GM19438 (cell line): ENCODE measurements at regions not wholly inside any gene's neighbourhood (a gene's known extent, or its start where the extent isn't known, plus 50 kb on each side); places are given as distances from the start of the nearest gene placed in this dataset.

Experiments
- ATAC-seq: cut with Tn5 transposase; IDR thresholded peaks from one replicate; pipeline ENCODE4 v1.9.1; 2021; ENCODE audit warnings: low read depth; ENCODE audit not compliant: unreplicated experiment

DNA sequence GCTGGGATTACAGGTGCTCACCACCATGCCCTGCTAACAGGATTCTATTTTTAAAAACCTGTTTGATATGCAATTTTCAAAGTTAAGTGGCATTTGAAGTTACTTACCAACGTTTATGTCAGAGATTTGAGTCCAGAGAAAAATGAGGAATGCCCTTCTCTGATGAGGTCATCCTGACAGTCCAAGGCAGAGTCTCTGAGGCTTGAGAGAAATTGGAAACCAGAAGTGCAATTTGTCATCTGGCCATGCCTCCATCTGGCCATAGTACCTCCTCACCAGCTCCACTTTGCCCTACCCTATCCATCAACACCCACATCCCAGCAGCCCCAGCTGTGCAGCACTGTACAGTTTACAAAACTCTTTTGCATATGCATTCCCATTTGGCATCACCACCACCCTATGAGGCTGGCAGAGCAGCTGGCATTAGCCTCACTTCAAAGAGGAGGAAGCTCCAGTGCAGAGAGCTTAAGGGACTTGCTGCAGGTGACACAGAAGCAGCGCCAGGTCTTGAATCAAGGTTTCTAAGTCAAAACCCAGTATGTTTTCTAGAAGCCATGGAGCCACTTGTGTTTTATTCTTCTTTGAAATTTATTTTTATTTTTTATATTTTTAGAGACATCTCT lies 54.5 kb upstream of the PDZD8 start:
- no peak for ATAC-seq

GRCh38 chr10:117427356-117427755 lies 52.1 kb upstream of the PDZD8 start:
- no peak for ATAC-seq

GRCh38 chr10:117425974-117426566 lies 50.8 kb upstream of the PDZD8 start:
- ATAC-seq, result peak; percentile 91

DNA sequence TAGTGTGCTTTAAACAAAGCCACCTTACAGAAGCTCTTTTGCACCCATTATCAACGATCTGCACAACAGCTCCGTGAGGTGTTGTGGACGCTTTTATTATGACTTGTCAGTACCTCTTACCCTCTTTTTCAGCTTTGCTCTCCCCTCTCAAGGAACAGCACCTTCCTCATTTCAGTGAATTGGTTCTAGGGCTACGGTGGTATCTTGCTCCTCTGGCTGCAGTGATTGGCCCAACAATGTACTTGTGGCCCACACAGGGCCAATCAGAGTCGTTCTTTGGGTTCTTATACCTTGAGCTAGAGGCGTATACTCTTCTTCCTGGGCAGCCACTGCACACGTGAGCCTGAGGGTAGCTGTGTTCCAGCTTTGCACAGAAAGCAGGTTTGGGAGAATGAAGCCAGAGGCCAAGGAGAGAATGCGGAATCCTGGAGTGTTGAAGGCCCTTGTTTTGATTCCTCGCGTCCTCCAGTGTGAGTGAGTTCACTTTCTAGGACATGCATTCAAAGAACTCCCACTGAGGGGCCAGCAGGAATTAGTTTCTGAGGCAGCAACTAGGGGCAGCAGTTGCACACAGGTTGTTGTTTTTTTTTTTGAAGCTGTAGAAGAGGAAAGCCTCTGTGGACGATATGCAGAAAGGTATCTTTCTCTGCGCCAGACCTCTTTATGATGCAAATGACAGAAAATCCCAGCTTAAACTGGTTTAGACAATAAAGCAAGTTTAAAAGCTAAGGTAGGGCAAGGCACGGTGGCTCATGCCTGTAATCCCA lies 49.8 kb upstream of the PDZD8 start:
- ATAC-seq, result no peak
